Suprapubic skin (tissue), 3 donors: ENCODE measurements at regions not wholly inside any gene's neighbourhood (a gene's known extent, or its start where the extent isn't known, plus 50 kb on each side); places are given as distances from the start of the nearest gene placed in this dataset.

Experiments
- POLR2AphosphoS5 ChIP-seq, 3 donors: sonication (generic); formaldehyde crosslinking; IDR thresholded peaks; one replicate each; pipeline ENCODE4 v1.6.1; 2017; ENCODE audit warnings: antibody characterized with exemption in 3 of 3
- TF ChIP-seq, protein P1 (sequence below), 2 donors: fragments of 200-600 bp in 1 of 2; fragments of 450-650 bp in 1 of 2; sonication (generic) in 1 of 2; IDR thresholded peaks; one replicate each; pipeline ENCODE4 v1.5.1; 2016 to 2019; ENCODE audit warnings: antibody characterized with exemption in 2 of 2, mild to moderate bottlenecking in 1 of 2, moderate library complexity in 1 of 2

DNA sequence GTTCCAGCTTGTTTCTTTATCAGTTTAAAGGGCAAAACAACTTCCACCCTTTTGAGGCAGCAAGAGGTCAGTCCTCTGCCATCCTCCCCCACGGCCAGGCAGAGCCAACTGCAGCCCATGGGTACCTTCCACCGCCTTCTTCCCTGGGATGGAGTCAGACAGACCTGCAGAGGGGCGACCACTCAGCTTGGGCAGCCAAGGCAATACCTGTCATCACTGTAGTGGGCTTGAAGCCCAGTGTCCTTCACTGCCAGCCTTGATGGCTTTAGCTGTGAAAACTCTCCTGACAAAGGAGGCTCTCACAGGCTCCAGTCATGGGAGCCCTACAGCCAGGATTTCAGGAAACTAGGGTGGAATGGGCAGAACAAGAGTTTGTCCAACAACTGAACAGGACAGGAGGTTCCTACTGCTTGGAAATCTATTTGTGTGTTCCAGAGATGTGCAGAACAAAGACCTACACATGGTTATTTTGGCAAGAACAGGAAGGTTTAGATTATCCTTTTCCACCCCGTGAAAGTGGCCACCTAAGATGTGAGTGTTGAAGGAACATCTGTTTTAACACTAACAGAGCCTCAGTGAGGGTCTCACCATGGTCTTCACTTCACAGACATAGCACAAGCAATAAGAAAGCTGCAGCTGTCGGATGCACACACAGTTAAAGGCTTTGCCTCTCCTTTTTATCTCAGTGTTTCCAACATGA, 93.9 kb upstream of the RMDN2 start:
- no peak for TF ChIP-seq POLR2AphosphoS5 (IDR thresholded peaks at IDR 0.05)
- TF ChIP-seq, protein P1, sequence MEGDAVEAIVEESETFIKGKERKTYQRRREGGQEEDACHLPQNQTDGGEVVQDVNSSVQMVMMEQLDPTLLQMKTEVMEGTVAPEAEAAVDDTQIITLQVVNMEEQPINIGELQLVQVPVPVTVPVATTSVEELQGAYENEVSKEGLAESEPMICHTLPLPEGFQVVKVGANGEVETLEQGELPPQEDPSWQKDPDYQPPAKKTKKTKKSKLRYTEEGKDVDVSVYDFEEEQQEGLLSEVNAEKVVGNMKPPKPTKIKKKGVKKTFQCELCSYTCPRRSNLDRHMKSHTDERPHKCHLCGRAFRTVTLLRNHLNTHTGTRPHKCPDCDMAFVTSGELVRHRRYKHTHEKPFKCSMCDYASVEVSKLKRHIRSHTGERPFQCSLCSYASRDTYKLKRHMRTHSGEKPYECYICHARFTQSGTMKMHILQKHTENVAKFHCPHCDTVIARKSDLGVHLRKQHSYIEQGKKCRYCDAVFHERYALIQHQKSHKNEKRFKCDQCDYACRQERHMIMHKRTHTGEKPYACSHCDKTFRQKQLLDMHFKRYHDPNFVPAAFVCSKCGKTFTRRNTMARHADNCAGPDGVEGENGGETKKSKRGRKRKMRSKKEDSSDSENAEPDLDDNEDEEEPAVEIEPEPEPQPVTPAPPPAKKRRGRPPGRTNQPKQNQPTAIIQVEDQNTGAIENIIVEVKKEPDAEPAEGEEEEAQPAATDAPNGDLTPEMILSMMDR (IDR thresholded peaks at IDR 0.05), result no peak
